HCT116 (cell line): ENCODE measurements at regions not wholly inside any gene's neighbourhood (a gene's known extent, or its start where the extent isn't known, plus 50 kb on each side); places are given as distances from the start of the nearest gene placed in this dataset.

Source experiments
- ATAC-seq: fragments of 200-7000 bp; cut with Tn5 transposase; 2 replicates; pipeline ENCODE4 v1.9.1; 2020; ENCODE audit warnings: mild to moderate bottlenecking, moderate library complexity
- BruUV-seq: library from RNA; stranded (reverse); fragments of 400-500 nt; replicated peaks from 2 replicates; lab custom pipeline; 2021; lab: Mats Ljungman, UMichigan
- CTCF ChIA-PET: fragments of 300-600 bp; sonication (Branson Sonifier 250); formaldehyde crosslinking; loops from one replicate; lab custom pipeline; 2021; ENCODE audit warnings: antibody characterized with exemption; lab: Charles Lee
- POLR2A ChIA-PET: fragments of 300-600, 350-600 bp; sonication (Branson Sonifier 250); formaldehyde crosslinking; loops from one replicate; lab custom pipeline; 2021; ENCODE audit warnings: antibody characterized with exemption; lab: Charles Lee
- RAD21 ChIA-PET, 2 experiments: fragments of 300-600 bp; sonication (Branson Sonifier 250); formaldehyde crosslinking; loops; one replicate each; lab custom pipeline; 2023; ENCODE audit warnings: low total read pairs in 2 of 2; ENCODE audit not compliant: uncharacterized antibody in 2 of 2, unreplicated experiment in 2 of 2, low non-redundant PET in 1 of 2; lab: Charles Lee
- DNase-seq: peaks from one replicate; pipeline ENCODE4 v3.0.0-alpha.2; 2010; ENCODE audit warnings: low read depth, low spot score
- H2AFZ ChIP-seq: fragments of 200-600 bp; shearing (Covaris generic), sonication (generic); 2 replicates; pipeline ENCODE4 v1.6.1; 2017; ENCODE audit warnings: low read depth, mixed run types, mixed read lengths, antibody characterized with exemption, low read length; ENCODE audit not compliant: poor library complexity, severe bottlenecking
- H3K27ac ChIP-seq: 2 replicates; pipeline ENCODE4 v1.5.1; 2012; ENCODE audit warnings: low read depth, low read length
- H3K27me3 ChIP-seq: fragments of 200-600 bp; sonication (generic); 2 replicates; pipeline ENCODE4 v1.6.1; 2016; ENCODE audit warnings: mixed run types, low read length, mixed read lengths; ENCODE audit not compliant: insufficient read depth
- H3K36me3 ChIP-seq, 2 experiments: fragments of 200-500 bp in 1 of 2; fragments of 200-600 bp in 1 of 2; sonication (Bioruptor generic) in 1 of 2; sonication (generic) in 1 of 2; 2 replicates each; pipeline versions ENCODE4 v1.5.1 to v1.6.1; 2014 to 2016; ENCODE audit warnings: low read length in 2 of 2, inconsistent platforms in 1 of 2, mixed read lengths in 1 of 2, mixed run types in 1 of 2; ENCODE audit not compliant: insufficient read depth in 2 of 2, control insufficient read depth in 1 of 2
- H3K4me1 ChIP-seq, 2 experiments: fragments of 200-600 bp in 1 of 2; sonication (generic) in 1 of 2; 2 replicates each; pipeline versions ENCODE4 v1.5.1 to v1.6.1; 2012 to 2017; ENCODE audit warnings: low read length in 2 of 2, inconsistent platforms in 1 of 2, mild to moderate bottlenecking in 1 of 2, mixed read lengths in 1 of 2, mixed run types in 1 of 2, moderate library complexity in 1 of 2; ENCODE audit not compliant: insufficient read depth in 2 of 2, control insufficient read depth in 1 of 2
- H3K4me2 ChIP-seq: fragments of 200-600 bp; sonication (generic); 2 replicates; pipeline ENCODE4 v1.6.1; 2017; ENCODE audit warnings: mixed run types, low read length, mixed read lengths
- H3K4me3 ChIP-seq, 2 experiments: fragments of 200-600 bp in 1 of 2; sonication (generic) in 1 of 2; replicated peaks in 1 of 2; 2 replicates each; pipeline ENCODE4 v1.5.1; 2011 to 2016; ENCODE audit warnings: low read length in 2 of 2, control low read depth in 1 of 2, low read depth in 1 of 2, mild to moderate bottlenecking in 1 of 2, mixed read lengths in 1 of 2, mixed run types in 1 of 2
- H3K79me2 ChIP-seq: fragments of 200-600 bp; sonication (generic); 2 replicates; pipeline ENCODE4 v1.6.1; 2017; ENCODE audit warnings: mild to moderate bottlenecking, mixed run types, low read length, moderate library complexity, mixed read lengths; ENCODE audit not compliant: insufficient read depth
- H3K9ac ChIP-seq: fragments of 200-600 bp; sonication (generic); 2 replicates; pipeline ENCODE4 v1.6.1; 2016; ENCODE audit warnings: low read length, mixed read lengths
- H3K9me2 ChIP-seq: fragments of 200-600 bp; sonication (generic), shearing (Covaris generic); 2 replicates; pipeline ENCODE4 v1.6.1; 2017; ENCODE audit warnings: mixed run types, mild to moderate bottlenecking, moderate library complexity; ENCODE audit not compliant: insufficient read depth
- H3K9me3 ChIP-seq, 2 experiments: fragments of 200-500 bp in 1 of 2; fragments of 200-600 bp in 1 of 2; sonication (Bioruptor generic) in 1 of 2; sonication (generic) in 1 of 2; 2 replicates each; pipeline ENCODE4 v1.6.1; 2014 to 2017; ENCODE audit warnings: low read length in 2 of 2, mixed read lengths in 2 of 2, inconsistent platforms in 1 of 2, low read depth in 1 of 2, mild to moderate bottlenecking in 1 of 2, mixed run types in 1 of 2, moderate library complexity in 1 of 2; ENCODE audit not compliant: control insufficient read depth in 1 of 2, insufficient read depth in 1 of 2
- H4K20me1 ChIP-seq: fragments of 200-600 bp; sonication (generic), shearing (Covaris generic); 2 replicates; pipeline ENCODE4 v1.6.1; 2017; ENCODE audit warnings: mixed run types, mild to moderate bottlenecking, moderate library complexity; ENCODE audit not compliant: insufficient read depth
- CBX3 ChIP-seq: IDR thresholded peaks from 2 replicates; pipeline ENCODE4 v1.6.1; 2012; ENCODE audit warnings: low read depth
- CEBPB ChIP-seq: IDR thresholded peaks from 2 replicates; pipeline ENCODE4 v1.6.1; 2012; ENCODE audit warnings: low read depth
- CTCF ChIP-seq, 3 experiments: fragments of 200-600 bp in 1 of 3; sonication (generic) in 1 of 3; IDR thresholded peaks in 2 of 3; conservative IDR thresholded peaks in 1 of 3; 2 replicates each; pipeline ENCODE4 v1.5.1; 2012 to 2017; ENCODE audit warnings: low read depth in 2 of 3, low read length in 2 of 3, antibody characterized with exemption in 1 of 3, borderline replicate concordance in 1 of 3, control low read depth in 1 of 3, mild to moderate bottlenecking in 1 of 3, mixed read lengths in 1 of 3, mixed run types in 1 of 3, moderate library complexity in 1 of 3; ENCODE audit not compliant: insufficient read depth in 1 of 3
- EGR1 ChIP-seq: IDR thresholded peaks from 2 replicates; pipeline ENCODE4 v1.6.1; 2012; ENCODE audit warnings: low read depth
- EZH2 ChIP-seq: fragments of 200-600 bp; sonication (generic); IDR thresholded peaks from 2 replicates; pipeline ENCODE4 v1.6.1; 2017; ENCODE audit warnings: antibody characterized with exemption, mixed run types
- EZH2phosphoT487 ChIP-seq: fragments of 200-600 bp; IDR thresholded peaks from 2 replicates; pipeline ENCODE4 v1.6.1; 2018; ENCODE audit warnings: antibody characterized with exemption, borderline replicate concordance
- FOSL1 ChIP-seq: IDR thresholded peaks from 2 replicates; pipeline ENCODE4 v1.6.1; 2012; ENCODE audit warnings: low read depth
- POLR2A ChIP-seq: IDR thresholded peaks from 2 replicates; pipeline ENCODE4 v1.7.0; 2011; ENCODE audit warnings: borderline replicate concordance; ENCODE audit not compliant: insufficient read depth, insufficient read length; ENCODE audit errors: extremely low read depth
- POLR2AphosphoS5 ChIP-seq: IDR thresholded peaks from 2 replicates; pipeline ENCODE4 v1.6.1; 2011; ENCODE audit warnings: mild to moderate bottlenecking, low read depth, low read length, moderate library complexity
- REST ChIP-seq: IDR thresholded peaks from 2 replicates; pipeline ENCODE4 v1.6.1; 2012; ENCODE audit warnings: low read depth
- SIN3A ChIP-seq: IDR thresholded peaks from 2 replicates; pipeline ENCODE4 v1.6.1; 2012; ENCODE audit warnings: low read depth
- SP1 ChIP-seq: IDR thresholded peaks from 2 replicates; pipeline ENCODE4 v1.6.1; 2012; ENCODE audit warnings: low read depth
- SRF ChIP-seq: IDR thresholded peaks from 2 replicates; pipeline ENCODE4 v1.6.1; 2012; ENCODE audit warnings: low read depth
- TCF7L2 ChIP-seq: IDR thresholded peaks from 2 replicates; pipeline ENCODE4 v1.7.0; 2011; ENCODE audit warnings: borderline replicate concordance, inconsistent platforms; ENCODE audit not compliant: insufficient read depth, insufficient read length; ENCODE audit errors: extremely low read depth
- YY1 ChIP-seq: IDR thresholded peaks from 2 replicates; pipeline ENCODE4 v1.6.1; 2011; ENCODE audit warnings: low read length, low read depth, moderate library complexity, mild to moderate bottlenecking; ENCODE audit not compliant: insufficient replicate concordance; ENCODE audit errors: extremely low read depth
- ZFX ChIP-seq: fragments of 450-650 bp; IDR thresholded peaks from 2 replicates; pipeline ENCODE4 v1.6.1; 2017
- ZNF274 ChIP-seq: fragments of 200-500 bp; sonication (Bioruptor generic); IDR thresholded peaks from 2 replicates; pipeline ENCODE4 v1.6.1; 2014; ENCODE audit warnings: mild to moderate bottlenecking, low read depth, low read length, inconsistent platforms
- intact Hi-C: fragments of 100-400 bp; cut with micrococcal nuclease; formaldehyde crosslinking; loops from 2 replicates; pipeline ENCODE4 v1.10.0; 2022

- TF ChIP-seq REST, result no peak
- TF ChIP-seq SIN3A, result no peak
- TF ChIP-seq SP1, result no peak
Measured at GRCh38 chr3:110059431-110059830, 722.1 kb upstream of the DPPA4 start (continued).

GRCh38 chr3:110062716-110063115 lies 725.4 kb upstream of the DPPA4 start:
- no peaks in the 10 kb centered on the region for H3K9me2 ChIP-seq
- no peak overlapping the region for H3K4me3 ChIP-seq
- H4K20me1 ChIP-seq, result no peaks in the 10 kb centered on the region
- RAD21 ChIA-PET, result no interaction called here
- TF ChIP-seq YY1, result no peak
- TF ChIP-seq TCF7L2, result no peak
- TF ChIP-seq CBX3, result no peak
- no peak for TF ChIP-seq ZFX
- no peak for TF ChIP-seq ZNF274
- no peak for TF ChIP-seq POLR2AphosphoS5
- TF ChIP-seq CEBPB, result no peak
- no peak for TF ChIP-seq FOSL1
- no peak for TF ChIP-seq CTCF (IDR thresholded peaks at IDR 0.05 in 2 of 3, conservative IDR thresholded peaks at IDR 0.05 in 1 of 3; ENCODE audit: borderline replicate concordance in 1 of 3, insufficient read depth in 1 of 3, low read depth in 2 of 3, low read length in 2 of 3)
- TF ChIP-seq POLR2A, result no peak
- TF ChIP-seq SIN3A, result no peak
- TF ChIP-seq EZH2phosphoT487, result no peak
- no peak for TF ChIP-seq SRF
- TF ChIP-seq EGR1, result no peak
- TF ChIP-seq EZH2, result no peak
- ATAC-seq (no peak), DNase-seq (no peak)
- no peaks in the 10 kb centered on the region for H3K4me1 ChIP-seq
- H3K9me3 ChIP-seq, result no peaks in the 10 kb centered on the region
- H3K27me3 ChIP-seq, result no peaks in the 10 kb centered on the region
- no peak overlapping the region for H3K4me2 ChIP-seq
- H2AFZ ChIP-seq, result peak overlapping the region; percentile 51
- CTCF ChIA-PET, result no interaction called here
- POLR2A ChIA-PET, result no interaction called here
- H3K9ac ChIP-seq, result no peak overlapping the region
- H3K79me2 ChIP-seq, result no peaks in the 10 kb centered on the region
- intact Hi-C loops, result no loop called here
- H3K36me3 ChIP-seq, result no peaks in the 10 kb centered on the region
- no peak overlapping the region for H3K27ac ChIP-seq
- no TSS peak for BruUV-seq
